Natural killer cell (primary cell): ENCODE measurements at regions not wholly inside any gene's neighbourhood (a gene's known extent, or its start where the extent isn't known, plus 50 kb on each side); places are given as distances from the start of the nearest gene placed in this dataset.

Experiments
- ATAC-seq, 3 donors: fragments of 150-1000 bp in 2 of 3; fragments of 200-7000 bp in 1 of 3; cut with Tn5 transposase; 1 replicate in 1 of 3; 2 replicates in 2 of 3; pipeline ENCODE4 v1.10.0; 2021; ENCODE audit warnings: mild to moderate bottlenecking in 2 of 3, moderate library complexity in 2 of 3
- DNase-seq, 2 donors: peaks; one replicate each; pipeline versions ENCODE4 v3.0.0 to v3.0.0-alpha.2; 2013 to 2021; ENCODE audit warnings: mixed read lengths in 1 of 2
- H3K27ac ChIP-seq: one replicate; pipeline ENCODE4 v1.5.1; 2013; ENCODE audit warnings: mild to moderate bottlenecking, low read length
- H3K27me3 ChIP-seq: one replicate; pipeline ENCODE4 v1.6.1; 2013; ENCODE audit warnings: low read length; ENCODE audit not compliant: control insufficient read depth, insufficient read depth
- H3K36me3 ChIP-seq: one replicate; pipeline ENCODE4 v1.6.1; 2013; ENCODE audit warnings: low read length; ENCODE audit not compliant: control insufficient read depth, insufficient read depth
- H3K4me1 ChIP-seq: one replicate; pipeline ENCODE4 v1.6.1; 2013; ENCODE audit warnings: low read length; ENCODE audit not compliant: control insufficient read depth, insufficient read depth
- H3K4me3 ChIP-seq: one replicate; pipeline ENCODE4 v1.5.1; 2013; ENCODE audit warnings: low read length
- H3K9me3 ChIP-seq: one replicate; pipeline ENCODE4 v1.6.1; 2013; ENCODE audit warnings: low read length; ENCODE audit not compliant: control insufficient read depth, insufficient read depth
- H3K27ac Mint-ChIP-seq, 2 donors: one replicate each; pipeline ENCODE4 v1.8.0; 2022; ENCODE audit warnings: mild to moderate bottlenecking in 2 of 2, mixed read lengths in 2 of 2, moderate library complexity in 1 of 2
- H3K27me3 Mint-ChIP-seq, 2 donors: one replicate each; pipeline ENCODE4 v1.8.0; 2022; ENCODE audit warnings: low read depth in 2 of 2, mixed read lengths in 2 of 2
- H3K36me3 Mint-ChIP-seq: one replicate; pipeline ENCODE4 v1.8.0; 2022; ENCODE audit warnings: mixed read lengths
- H3K4me1 Mint-ChIP-seq, 2 donors: one replicate each; pipeline ENCODE4 v1.8.0; 2022; ENCODE audit warnings: mixed read lengths in 2 of 2
- H3K4me3 Mint-ChIP-seq: one replicate; pipeline ENCODE4 v1.8.0; 2022; ENCODE audit warnings: mild to moderate bottlenecking, moderate library complexity, mixed read lengths
- H3K9me3 Mint-ChIP-seq, 2 donors: one replicate each; pipeline ENCODE4 v1.8.0; 2022; ENCODE audit warnings: mixed read lengths in 2 of 2
- CTCF ChIP-seq: fragments of 200-600 bp; IDR thresholded peaks from one replicate; pipeline ENCODE4 v1.8.0; 2022; ENCODE audit warnings: antibody characterized with exemption
- WGBS: methylation state at CpG from one replicate; pipeline ENCODE4 v1.1.7; 2013; ENCODE audit warnings: missing lambda C conversion rate; ENCODE audit not compliant: insufficient coverage; 5-methylcytosine and 5-hydroxymethylcytosine counted together
- intact Hi-C: fragments of 100-400 bp; cut with micrococcal nuclease; formaldehyde crosslinking; loops from one replicate; pipeline ENCODE4 v1.14.2; 2022

DNA sequence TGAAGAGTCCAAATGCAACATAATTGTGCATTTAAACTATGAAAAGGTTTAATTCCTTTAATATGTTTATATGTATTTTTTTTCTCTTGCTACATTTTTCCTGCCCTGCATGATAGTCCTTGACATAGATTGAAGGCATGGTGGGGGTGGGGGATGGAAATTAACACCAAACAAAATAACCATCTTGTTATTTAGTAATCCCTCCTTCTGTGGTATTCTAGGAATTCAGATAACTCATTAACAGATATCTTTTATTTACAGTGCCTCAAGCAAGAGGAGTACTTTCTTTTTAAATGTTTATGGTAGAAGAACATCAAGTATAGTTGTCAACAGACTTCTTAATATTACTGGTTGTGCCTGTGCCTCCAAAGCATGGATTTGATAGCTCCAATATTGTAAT is 337.6 kb upstream of the SEMA3A start:
- no peaks in the 10 kb centered on the region for H3K4me1 Mint-ChIP-seq
- H3K27me3 Mint-ChIP-seq, result no peaks in the 10 kb centered on the region
- H3K9me3 Mint-ChIP-seq, result peaks cover 12 to 14% of the 10 kb centered on the region in 2 donors
- no peak for ATAC-seq
- DNase-seq, result no peak
- H3K36me3 Mint-ChIP-seq, result peaks cover 9% of the 10 kb centered on the region
- intact Hi-C loops, result no loop called here
- no peak for TF ChIP-seq CTCF
- Histone ChIP-seq H3K27me3 (no peaks in the 10 kb centered on the region), H3K4me3 (no peak overlapping the region), H3K9me3 (no peaks in the 10 kb centered on the region), H3K27ac (no peak overlapping the region), H3K4me1 (no peaks in the 10 kb centered on the region), H3K36me3 (no peaks in the 10 kb centered on the region)
- no peak overlapping the region for H3K4me3 Mint-ChIP-seq
- H3K27ac Mint-ChIP-seq, result no peak overlapping the region

- WGBS, result 89% methylated on average over 1 of the region's 3 CpGs
- no peak overlapping the region for H3K4me3 Mint-ChIP-seq
These were observed 335.1 kb upstream of the SEMA3A start for GRCh38 chr7:84529480-84530205.

DNA sequence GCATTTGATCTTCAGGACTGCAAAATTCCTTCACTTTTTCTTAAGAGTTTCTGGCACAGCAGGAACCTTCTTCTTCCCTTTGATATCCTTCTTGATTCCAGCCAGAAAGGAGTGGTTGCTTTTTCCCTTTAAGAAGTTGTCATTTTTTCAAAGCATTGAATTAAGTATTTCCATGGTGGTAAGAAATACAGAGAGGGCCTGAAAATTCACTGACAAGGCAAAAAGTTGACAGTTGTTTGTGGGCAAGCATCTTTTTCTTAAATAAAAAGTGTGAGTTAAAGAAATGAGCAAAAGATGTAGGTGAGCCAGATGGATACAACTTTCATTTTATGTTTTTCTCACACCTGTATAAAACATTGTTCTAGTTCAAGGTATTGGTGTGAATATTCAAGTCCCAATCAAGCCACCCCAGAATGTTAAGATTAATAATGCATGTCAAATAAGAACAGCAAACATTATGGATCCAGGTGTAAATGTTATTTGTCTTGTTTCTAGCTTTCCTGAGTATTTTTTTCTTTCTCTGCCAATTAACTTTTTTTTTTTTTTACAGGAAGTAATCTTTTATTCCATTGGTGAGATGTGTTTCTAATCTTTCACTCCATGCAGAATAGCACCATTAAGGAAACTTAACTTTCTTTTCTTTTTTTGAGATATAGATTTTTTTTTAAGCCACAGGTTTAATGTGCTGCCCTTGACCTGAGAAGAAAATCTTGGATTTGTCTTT is 334.3 kb upstream of the SEMA3A start:
- intact Hi-C loops, result no loop called here
- H3K4me3 Mint-ChIP-seq, result no peak overlapping the region
- Histone ChIP-seq H3K27me3 (no peaks in the 10 kb centered on the region), H3K9me3 (no peaks in the 10 kb centered on the region), H3K36me3 (no peaks in the 10 kb centered on the region), H3K27ac (no peak overlapping the region), H3K4me1 (no peaks in the 10 kb centered on the region), H3K4me3 (no peak overlapping the region)
- no peak for TF ChIP-seq CTCF
- peaks cover 9% of the 10 kb centered on the region for H3K36me3 Mint-ChIP-seq
- DNase-seq, result no peak
- no peaks in the 10 kb centered on the region for H3K27me3 Mint-ChIP-seq
- peaks cover 3% of the 10 kb centered on the region in 2 donors for H3K9me3 Mint-ChIP-seq
- no peaks in the 10 kb centered on the region for H3K4me1 Mint-ChIP-seq
- no peak for ATAC-seq
- no peak overlapping the region for H3K27ac Mint-ChIP-seq

More at GRCh38 chr7:84529480-84530205, 335.1 kb upstream of the SEMA3A start:
- Histone ChIP-seq H3K4me3 (no peak overlapping the region), H3K36me3 (no peaks in the 10 kb centered on the region), H3K9me3 (no peaks in the 10 kb centered on the region), H3K27me3 (no peaks in the 10 kb centered on the region), H3K27ac (no peak overlapping the region), H3K4me1 (no peaks in the 10 kb centered on the region)
- Mint-ChIP-seq H3K27me3 (no peaks in the 10 kb centered on the region), H3K4me1 (no peaks in the 10 kb centered on the region), H3K9me3 (peaks cover 3 to 5% of the 10 kb centered on the region in 2 donors), H3K36me3 (peaks cover 9% of the 10 kb centered on the region), H3K27ac (no peak overlapping the region)
- no peak for ATAC-seq
- TF ChIP-seq CTCF, result no peak
- intact Hi-C loops, result no loop called here
- no peak for DNase-seq
